ENCODE measurements at regions not wholly inside any gene's neighbourhood (a gene's known extent, or its start where the extent isn't known, plus 50 kb on each side); places are given as distances from the start of the nearest gene placed in this dataset.

GRCh38 chr3:24622696-24623225 lies 128.1 kb upstream of the THRB start:
- peaks cover 12% of the 10 kb centered on the region; the same call in 1 of the 2 replicates for H3K4me1 ChIP-seq (ENCODE audit: control insufficient read depth, insufficient read depth, low read length)
- no peak overlapping the region for H3K9ac ChIP-seq (ENCODE audit: low read depth, low read length)
- no peaks in the 10 kb centered on the region for H3K27me3 ChIP-seq (ENCODE audit: control insufficient read depth, insufficient read depth, low read length)
- H3K36me3 ChIP-seq (ENCODE audit: control insufficient read depth, insufficient read depth, low read length), result no peaks in the 10 kb centered on the region
- H3K4me3 ChIP-seq (ENCODE audit: low read depth, low read length), result no peak overlapping the region
- H3K27ac ChIP-seq (ENCODE audit: low read depth, low read length), result no peak overlapping the region
- H3K9me3 ChIP-seq (ENCODE audit: control insufficient read depth, insufficient read depth, low read length), result peaks cover 9% of the 10 kb centered on the region; the same call in 1 of the 2 replicates

GRCh38 chr3:24623657-24624056 lies 129.0 kb upstream of the THRB start:
- no peaks in the 10 kb centered on the region for H3K27me3 ChIP-seq (ENCODE audit: control insufficient read depth, insufficient read depth, low read length)
- no peak overlapping the region for H3K9ac ChIP-seq (ENCODE audit: low read depth, low read length)
- no peaks in the 10 kb centered on the region for H3K36me3 ChIP-seq (ENCODE audit: control insufficient read depth, insufficient read depth, low read length)
- peaks cover 12% of the 10 kb centered on the region; the same call in 1 of the 2 replicates for H3K4me1 ChIP-seq (ENCODE audit: control insufficient read depth, insufficient read depth, low read length)
- peaks cover 9% of the 10 kb centered on the region; the same call in 1 of the 2 replicates for H3K9me3 ChIP-seq (ENCODE audit: control insufficient read depth, insufficient read depth, low read length)
- no peak overlapping the region for H3K4me3 ChIP-seq (ENCODE audit: low read depth, low read length)
- H3K27ac ChIP-seq (ENCODE audit: low read depth, low read length), result no peak overlapping the region

DNA sequence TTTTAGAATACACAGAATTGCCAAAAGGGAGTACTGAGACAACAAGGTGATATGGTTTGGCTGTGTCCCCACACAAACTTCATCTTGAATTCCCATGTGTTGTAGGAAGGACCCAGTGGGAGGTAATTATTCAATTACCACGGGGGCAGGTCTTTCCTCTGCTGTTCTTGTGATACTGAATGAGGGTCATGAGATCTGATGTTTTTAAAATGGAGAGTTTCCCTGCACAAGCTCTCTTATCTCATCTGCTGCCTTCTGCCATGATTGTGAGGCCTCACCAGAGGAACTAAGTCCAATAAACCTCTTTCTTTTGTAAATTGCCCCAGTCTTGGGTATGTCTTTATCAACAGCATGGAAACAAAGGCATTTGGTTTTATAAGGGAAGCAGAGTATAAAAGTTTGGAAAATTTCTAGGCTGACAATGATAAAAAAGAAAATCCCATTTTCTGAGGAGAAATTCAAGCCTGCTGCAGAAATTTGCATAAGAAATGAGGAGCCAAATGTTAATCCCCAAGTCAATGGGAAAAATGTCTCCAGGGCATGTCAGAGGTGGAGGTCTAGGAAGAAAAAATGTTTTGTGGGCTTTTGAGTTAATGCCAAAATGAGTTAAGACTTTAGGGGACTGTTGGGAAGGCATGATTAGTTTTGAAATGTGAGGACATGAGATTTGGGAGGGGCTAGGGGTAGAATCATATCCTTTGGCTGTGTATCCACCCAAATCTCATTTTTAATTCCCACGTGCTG lies 130.5 kb upstream of the THRB start:
- Histone ChIP-seq H3K36me3 (ENCODE audit: control insufficient read depth, insufficient read depth, low read length) (no peaks in the 10 kb centered on the region), H3K27me3 (ENCODE audit: control insufficient read depth, insufficient read depth, low read length) (no peaks in the 10 kb centered on the region), H3K4me1 (ENCODE audit: control insufficient read depth, insufficient read depth, low read length) (peaks cover 12% of the 10 kb centered on the region; the same call in 1 of the 2 replicates), H3K27ac (ENCODE audit: low read depth, low read length) (peak overlapping the region; percentile 67), H3K4me3 (ENCODE audit: low read depth, low read length) (no peak overlapping the region; the same call in 1 of the 2 replicates), H3K9ac (ENCODE audit: low read depth, low read length) (no peak overlapping the region), H3K9me3 (ENCODE audit: control insufficient read depth, insufficient read depth, low read length) (peaks cover 9% of the 10 kb centered on the region; the same call in 1 of the 2 replicates)

DNA sequence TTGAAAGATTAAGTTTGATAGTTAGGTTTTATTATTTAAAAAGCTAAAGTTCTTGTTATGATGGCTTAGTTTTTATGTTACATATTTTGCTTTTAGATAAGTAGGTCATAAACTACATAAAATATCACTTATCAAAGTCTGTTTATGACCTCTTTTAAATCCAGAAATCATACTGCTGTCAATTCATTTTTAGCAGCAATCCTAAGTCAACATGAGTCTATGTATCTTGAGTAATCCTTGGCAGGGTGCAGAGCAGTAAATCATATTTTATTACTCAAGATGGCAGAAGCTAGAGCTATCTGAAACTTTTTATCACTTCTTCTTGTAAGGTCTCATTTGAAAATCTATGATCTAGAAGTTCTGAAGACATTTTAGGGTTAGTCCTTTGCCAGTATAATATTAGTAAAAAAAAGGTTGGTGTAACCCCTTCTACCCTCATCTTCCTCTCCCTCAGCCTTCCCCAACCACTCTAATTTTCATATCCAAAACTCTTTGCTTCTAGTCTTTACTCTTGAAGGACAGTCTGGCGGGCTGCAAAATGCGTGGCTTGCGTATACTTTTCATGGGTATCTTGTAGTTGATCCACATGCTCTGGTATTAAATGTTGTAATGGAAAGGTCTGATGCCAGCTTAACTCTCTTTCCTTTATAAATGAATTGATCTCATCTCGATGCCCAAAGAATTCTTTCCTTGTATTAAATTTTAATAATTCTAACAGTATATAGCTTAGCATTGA lies 134.0 kb upstream of the THRB start:
- peaks cover 9% of the 10 kb centered on the region; the same call in 1 of the 2 replicates for H3K9me3 ChIP-seq (ENCODE audit: control insufficient read depth, insufficient read depth, low read length)
- no peak overlapping the region for H3K4me3 ChIP-seq (ENCODE audit: low read depth, low read length)
- no peaks in the 10 kb centered on the region for H3K27me3 ChIP-seq (ENCODE audit: control insufficient read depth, insufficient read depth, low read length)
- H3K4me1 ChIP-seq (ENCODE audit: control insufficient read depth, insufficient read depth, low read length), result peaks cover 2% of the 10 kb centered on the region; the same call in 1 of the 2 replicates
- no peaks in the 10 kb centered on the region for H3K36me3 ChIP-seq (ENCODE audit: control insufficient read depth, insufficient read depth, low read length)
- H3K9ac ChIP-seq (ENCODE audit: low read depth, low read length), result no peak overlapping the region
- H3K27ac ChIP-seq (ENCODE audit: low read depth, low read length), result no peak overlapping the region

GRCh38 chr3:24631481-24631880 lies 136.8 kb upstream of the THRB start:
- no peaks in the 10 kb centered on the region for H3K36me3 ChIP-seq (ENCODE audit: control insufficient read depth, insufficient read depth, low read length)
- no peaks in the 10 kb centered on the region for H3K4me1 ChIP-seq (ENCODE audit: control insufficient read depth, insufficient read depth, low read length)
- H3K9ac ChIP-seq (ENCODE audit: low read depth, low read length), result no peak overlapping the region
- H3K9me3 ChIP-seq (ENCODE audit: control insufficient read depth, insufficient read depth, low read length), result 0 out of 2 replicates have a peak, but pooled peaks cover 3% of the 10 kb centered on the region
- H3K4me3 ChIP-seq (ENCODE audit: low read depth, low read length), result no peak overlapping the region
- no peaks in the 10 kb centered on the region for H3K27me3 ChIP-seq (ENCODE audit: control insufficient read depth, insufficient read depth, low read length)
- no peak overlapping the region for H3K27ac ChIP-seq (ENCODE audit: low read depth, low read length)

GRCh38 chr3:24639061-24639460 lies 144.4 kb upstream of the THRB start:
- Histone ChIP-seq H3K9me3 (ENCODE audit: control insufficient read depth, insufficient read depth, low read length) (no peaks in the 10 kb centered on the region), H3K4me3 (ENCODE audit: low read depth, low read length) (no peak overlapping the region), H3K9ac (ENCODE audit: low read depth, low read length) (no peak overlapping the region), H3K36me3 (ENCODE audit: control insufficient read depth, insufficient read depth, low read length) (no peaks in the 10 kb centered on the region), H3K27me3 (ENCODE audit: control insufficient read depth, insufficient read depth, low read length) (no peaks in the 10 kb centered on the region), H3K4me1 (ENCODE audit: control insufficient read depth, insufficient read depth, low read length) (peaks cover 20% of the 10 kb centered on the region; the same call in 1 of the 2 replicates), H3K27ac (ENCODE audit: low read depth, low read length) (no peak overlapping the region)

- Histone ChIP-seq H3K36me3 (ENCODE audit: control insufficient read depth, insufficient read depth, low read length) (no peaks in the 10 kb centered on the region), H3K4me3 (ENCODE audit: low read depth, low read length) (no peak overlapping the region), H3K9ac (ENCODE audit: low read depth, low read length) (no peak overlapping the region), H3K27ac (ENCODE audit: low read depth, low read length) (no peak overlapping the region), H3K4me1 (ENCODE audit: control insufficient read depth, insufficient read depth, low read length) (peaks cover 20% of the 10 kb centered on the region; the same call in 1 of the 2 replicates), H3K9me3 (ENCODE audit: control insufficient read depth, insufficient read depth, low read length) (no peaks in the 10 kb centered on the region), H3K27me3 (ENCODE audit: control insufficient read depth, insufficient read depth, low read length) (no peaks in the 10 kb centered on the region)
Observed at GRCh38 chr3:24639481-24640329, 145.1 kb upstream of the THRB start.

- Histone ChIP-seq H3K9ac (ENCODE audit: low read depth, low read length) (no peak overlapping the region), H3K27me3 (ENCODE audit: control insufficient read depth, insufficient read depth, low read length) (no peaks in the 10 kb centered on the region), H3K9me3 (ENCODE audit: control insufficient read depth, insufficient read depth, low read length) (no peaks in the 10 kb centered on the region)
Observed at GRCh38 chr3:24640330-24640877, 145.8 kb upstream of the THRB start.

DNA sequence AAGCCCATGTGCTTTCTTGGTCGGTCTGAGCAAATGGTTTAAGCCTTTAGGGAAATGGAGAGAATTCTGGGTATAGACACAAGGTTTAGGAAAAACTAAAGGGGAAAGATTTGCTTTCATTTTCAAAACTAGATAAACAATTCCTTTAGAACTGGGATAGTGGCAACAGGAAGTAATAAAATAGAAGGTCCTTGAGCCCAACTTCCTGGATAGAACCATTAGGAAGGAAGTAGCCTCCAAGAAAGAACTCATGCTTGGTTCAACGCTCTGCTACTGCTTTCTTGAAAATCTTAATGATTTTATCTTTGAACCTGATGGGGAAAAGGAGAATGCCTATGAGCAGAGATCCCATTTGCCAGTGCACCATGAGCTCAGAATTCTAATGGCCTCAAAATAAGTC lies 147.0 kb upstream of the THRB start:
- no peak overlapping the region for H3K27ac ChIP-seq (ENCODE audit: low read depth, low read length)
- no peaks in the 10 kb centered on the region for H3K9me3 ChIP-seq (ENCODE audit: control insufficient read depth, insufficient read depth, low read length)
- H3K27me3 ChIP-seq (ENCODE audit: control insufficient read depth, insufficient read depth, low read length), result no peaks in the 10 kb centered on the region
- H3K9ac ChIP-seq (ENCODE audit: low read depth, low read length), result no peak overlapping the region
- H3K4me1 ChIP-seq (ENCODE audit: control insufficient read depth, insufficient read depth, low read length), result peaks cover 20% of the 10 kb centered on the region; the same call in 1 of the 2 replicates
- no peak overlapping the region for H3K4me3 ChIP-seq (ENCODE audit: low read depth, low read length)
- H3K36me3 ChIP-seq (ENCODE audit: control insufficient read depth, insufficient read depth, low read length), result no peaks in the 10 kb centered on the region

More at GRCh38 chr3:24640330-24640877, 145.8 kb upstream of the THRB start:
- peaks cover 20% of the 10 kb centered on the region; the same call in 1 of the 2 replicates for H3K4me1 ChIP-seq (ENCODE audit: control insufficient read depth, insufficient read depth, low read length)
- H3K27ac ChIP-seq (ENCODE audit: low read depth, low read length), result no peak overlapping the region
- H3K36me3 ChIP-seq (ENCODE audit: control insufficient read depth, insufficient read depth, low read length), result no peaks in the 10 kb centered on the region
- H3K4me3 ChIP-seq (ENCODE audit: low read depth, low read length), result no peak overlapping the region

DNA sequence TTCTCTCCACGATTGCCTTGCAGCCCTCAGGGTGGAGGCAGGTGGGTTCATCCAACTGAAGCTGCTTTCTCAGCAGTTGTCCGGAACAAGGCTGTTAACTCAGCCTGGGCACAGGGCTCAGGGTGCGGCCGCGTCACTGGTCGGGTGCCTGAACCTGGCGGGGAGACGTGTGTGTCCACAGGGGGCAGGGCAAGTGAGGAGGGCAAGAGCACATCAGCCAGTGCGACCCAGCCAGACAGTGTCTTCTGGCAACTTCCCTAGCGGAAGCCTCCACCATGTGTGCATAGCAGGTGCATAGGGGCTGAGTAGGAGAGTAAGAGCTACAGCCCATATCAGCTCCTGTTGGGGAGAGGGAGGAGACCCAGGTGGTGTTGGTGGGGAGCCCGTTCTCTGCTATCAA lies 150.4 kb upstream of the THRB start:
- Histone ChIP-seq H3K4me3 (ENCODE audit: low read depth, low read length) (no peak overlapping the region), H3K4me1 (ENCODE audit: control insufficient read depth, insufficient read depth, low read length) (peaks cover 18% of the 10 kb centered on the region; the same call in 1 of the 2 replicates), H3K9me3 (ENCODE audit: control insufficient read depth, insufficient read depth, low read length) (no peaks in the 10 kb centered on the region), H3K27me3 (ENCODE audit: control insufficient read depth, insufficient read depth, low read length) (no peaks in the 10 kb centered on the region), H3K27ac (ENCODE audit: low read depth, low read length) (no peak overlapping the region), H3K36me3 (ENCODE audit: control insufficient read depth, insufficient read depth, low read length) (no peaks in the 10 kb centered on the region), H3K9ac (ENCODE audit: low read depth, low read length) (no peak overlapping the region)
